Activated T-cell treated with anti-CD3 and anti-CD28 coated beads, Interleukin-2, amount 50 U/mL, for 24 hours (primary cell): ENCODE measurements at regions not wholly inside any gene's neighbourhood (a gene's known extent, or its start where the extent isn't known, plus 50 kb on each side); places are given as distances from the start of the nearest gene placed in this dataset.
"Not testable (repeated sequence)": the region's sequence is repeated elsewhere in the genome, so short reads cannot be mapped to it uniquely, and the experiment has no call there.

Source experiments
- DNase-seq: peaks from one replicate; pipeline ENCODE4 v3.0.0-alpha.2; 2020
- H3K27ac Mint-ChIP-seq: 2 replicates; pipeline ENCODE4 v1.8.0; 2020; ENCODE audit warnings: mild to moderate bottlenecking, mixed read lengths
- H3K27me3 Mint-ChIP-seq: 2 replicates; pipeline ENCODE4 v1.8.0; 2020; ENCODE audit warnings: mixed read lengths
- H3K36me3 Mint-ChIP-seq: 2 replicates; pipeline ENCODE4 v1.8.0; 2020; ENCODE audit warnings: low read depth, mixed read lengths
- H3K4me1 Mint-ChIP-seq: 2 replicates; pipeline ENCODE4 v1.8.0; 2020; ENCODE audit warnings: low read depth, mixed read lengths
- H3K4me3 Mint-ChIP-seq: 2 replicates; pipeline ENCODE4 v1.8.0; 2020; ENCODE audit warnings: mild to moderate bottlenecking, moderate library complexity, mixed read lengths
- H3K9me3 Mint-ChIP-seq: 2 replicates; pipeline ENCODE4 v1.8.0; 2020; ENCODE audit warnings: mixed read lengths

GRCh38 chr5:67954351-67954750 is 261.2 kb upstream of the PIK3R1 start:
- H3K9me3 Mint-ChIP-seq: no peaks in the 10 kb centered on the region
- no peaks in the 10 kb centered on the region for H3K36me3 Mint-ChIP-seq
- no peak overlapping the region for H3K4me3 Mint-ChIP-seq
- H3K27ac Mint-ChIP-seq: no peak overlapping the region
- DNase-seq: no peak
- H3K27me3 Mint-ChIP-seq: peaks cover 12% of the 10 kb centered on the region
- no peaks in the 10 kb centered on the region for H3K4me1 Mint-ChIP-seq

DNA sequence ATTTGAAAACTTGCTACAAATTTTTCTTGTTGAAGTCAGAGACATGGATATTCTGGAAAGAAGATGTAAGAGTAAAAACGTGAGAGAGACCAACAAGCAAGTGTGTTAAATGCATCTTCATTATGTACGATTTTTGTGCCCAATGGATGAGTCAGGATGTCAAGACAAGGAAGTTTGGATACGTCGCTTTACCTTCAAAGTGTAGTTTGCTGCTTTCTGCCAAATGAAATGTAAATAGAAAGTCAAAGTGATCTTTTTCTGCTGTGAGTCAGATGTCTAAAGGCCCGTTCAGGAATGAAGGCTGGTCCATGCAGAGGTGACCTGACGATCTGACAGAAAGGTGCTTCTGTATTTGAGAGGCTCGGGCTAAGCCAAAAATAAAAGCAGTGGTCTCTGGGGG is 273.1 kb upstream of the PIK3R1 start:
- Mint-ChIP-seq H3K9me3 (no peaks in the 10 kb centered on the region), H3K4me1 (no peaks in the 10 kb centered on the region), H3K36me3 (no peaks in the 10 kb centered on the region), H3K4me3 (no peak overlapping the region), H3K27me3 (no peaks in the 10 kb centered on the region), H3K27ac (no peak overlapping the region)
- DNase-seq: no peak

GRCh38 chr5:67941614-67942401 is 273.7 kb upstream of the PIK3R1 start:
- Mint-ChIP-seq H3K4me1 (no peaks in the 10 kb centered on the region), H3K36me3 (no peaks in the 10 kb centered on the region), H3K9me3 (no peaks in the 10 kb centered on the region), H3K27me3 (no peaks in the 10 kb centered on the region), H3K27ac (no peak overlapping the region), H3K4me3 (no peak overlapping the region)
- DNase-seq: no peak

GRCh38 chr5:67935908-67936566 is 279.5 kb upstream of the PIK3R1 start:
- Mint-ChIP-seq H3K27me3 (no peaks in the 10 kb centered on the region), H3K36me3 (no peaks in the 10 kb centered on the region), H3K27ac (no peak overlapping the region), H3K4me1 (no peaks in the 10 kb centered on the region), H3K4me3 (no peak overlapping the region), H3K9me3 (no peaks in the 10 kb centered on the region)
- no peak for DNase-seq

GRCh38 chr5:67934976-67935375 is 280.6 kb upstream of the PIK3R1 start:
- Mint-ChIP-seq H3K4me1 (no peaks in the 10 kb centered on the region), H3K27me3 (no peaks in the 10 kb centered on the region), H3K36me3 (no peaks in the 10 kb centered on the region), H3K27ac (no peak overlapping the region), H3K9me3 (no peaks in the 10 kb centered on the region), H3K4me3 (no peak overlapping the region)
- DNase-seq: no peak

- H3K9me3 Mint-ChIP-seq: no peaks in the 10 kb centered on the region
- H3K4me3 Mint-ChIP-seq: no peak overlapping the region
- H3K36me3 Mint-ChIP-seq: no peaks in the 10 kb centered on the region
- peaks cover 4% of the 10 kb centered on the region for H3K27me3 Mint-ChIP-seq
- H3K27ac Mint-ChIP-seq: no peak overlapping the region
- H3K4me1 Mint-ChIP-seq: no peaks in the 10 kb centered on the region
- no peak for DNase-seq
Observed at GRCh38 chr5:67925511-67925910, 290.0 kb upstream of the PIK3R1 start.

DNA sequence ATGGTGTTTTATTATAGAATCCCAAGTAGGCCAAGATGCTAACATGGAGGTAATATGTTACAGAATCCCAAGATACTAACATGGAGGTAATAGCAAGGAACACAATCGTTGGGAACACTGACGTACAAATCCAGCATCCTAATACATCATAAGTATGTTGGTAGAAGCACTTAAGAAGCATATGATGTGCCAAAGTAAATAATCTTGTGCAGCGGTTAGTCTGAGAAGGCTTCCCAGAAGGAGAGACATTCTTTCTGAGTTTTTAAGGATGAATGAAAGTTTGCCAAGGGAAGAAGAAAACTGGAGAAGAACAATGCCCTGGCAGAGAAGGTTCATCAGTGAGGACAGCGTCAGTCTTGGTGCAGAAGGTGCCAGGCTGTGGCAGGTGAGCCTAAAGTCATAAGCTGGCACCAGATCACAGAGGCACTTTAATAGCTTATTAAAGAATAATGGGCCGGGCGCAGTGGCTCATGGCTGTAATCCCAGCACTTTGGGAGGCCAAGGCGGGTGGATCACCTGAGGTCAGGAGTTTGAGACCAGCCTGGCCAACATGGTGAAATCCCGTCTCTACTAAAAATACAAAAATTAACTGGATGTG is 294.5 kb upstream of the PIK3R1 start:
- no peaks in the 10 kb centered on the region for H3K4me1 Mint-ChIP-seq
- H3K27me3 Mint-ChIP-seq: peaks cover 4% of the 10 kb centered on the region
- H3K4me3 Mint-ChIP-seq: no peak overlapping the region
- H3K9me3 Mint-ChIP-seq: peaks cover 8% of the 10 kb centered on the region
- no peak overlapping the region for H3K27ac Mint-ChIP-seq
- DNase-seq: no peak
- no peaks in the 10 kb centered on the region for H3K36me3 Mint-ChIP-seq

DNA sequence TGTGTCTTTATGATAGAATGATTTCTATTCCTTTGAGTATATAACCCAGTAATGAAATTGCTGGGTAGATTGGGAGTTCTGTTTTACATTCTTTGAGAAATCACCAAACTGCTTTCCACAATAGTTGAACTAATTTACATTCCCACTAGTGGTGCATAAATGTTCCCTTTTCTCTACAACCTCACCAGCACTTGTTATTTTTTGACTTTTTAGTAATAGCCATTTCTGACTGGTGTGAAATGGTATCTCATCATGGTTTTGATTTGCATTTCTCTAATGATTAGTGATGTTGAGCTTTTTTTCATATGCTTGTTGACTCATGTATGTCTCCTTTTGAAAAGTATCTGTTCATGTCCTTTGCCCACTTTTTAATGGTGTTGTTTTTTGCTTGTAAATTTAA is 296.0 kb upstream of the PIK3R1 start:
- DNase-seq, H3K27me3 Mint-ChIP-seq, H3K36me3 Mint-ChIP-seq, H3K4me3 Mint-ChIP-seq, H3K27ac Mint-ChIP-seq, H3K9me3 Mint-ChIP-seq, H3K4me1 Mint-ChIP-seq: not testable (repeated sequence)

GRCh38 chr5:67917561-67917960 is 298.0 kb upstream of the PIK3R1 start:
- DNase-seq: no peak
- Mint-ChIP-seq H3K4me1 (no peaks in the 10 kb centered on the region), H3K9me3 (peaks cover 8% of the 10 kb centered on the region), H3K27me3 (no peaks in the 10 kb centered on the region), H3K27ac (no peak overlapping the region), H3K36me3 (no peaks in the 10 kb centered on the region), H3K4me3 (no peak overlapping the region)

DNA sequence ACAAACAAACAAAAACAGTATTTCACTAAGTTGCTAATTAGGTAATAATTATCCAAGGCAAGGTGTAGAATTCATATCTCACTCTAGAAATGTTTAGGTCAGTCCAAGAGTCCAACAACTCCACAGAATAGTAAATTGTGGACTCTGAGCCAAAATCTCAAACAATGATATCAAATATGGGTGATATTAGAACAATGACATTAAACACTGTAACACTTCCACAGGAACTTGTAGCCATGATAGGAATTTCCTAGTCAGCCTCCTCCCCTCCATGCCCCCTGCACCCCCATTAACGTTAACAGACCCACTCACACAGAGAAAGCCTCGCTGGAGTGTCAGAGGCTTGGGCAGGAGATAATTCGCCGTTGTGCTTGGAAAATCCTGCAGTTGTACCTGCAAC is 305.0 kb upstream of the PIK3R1 start:
- H3K4me1 Mint-ChIP-seq: no peaks in the 10 kb centered on the region
- H3K36me3 Mint-ChIP-seq: no peaks in the 10 kb centered on the region
- H3K9me3 Mint-ChIP-seq: no peaks in the 10 kb centered on the region
- no peak for DNase-seq
- H3K4me3 Mint-ChIP-seq: no peak overlapping the region
- no peak overlapping the region for H3K27ac Mint-ChIP-seq
- no peaks in the 10 kb centered on the region for H3K27me3 Mint-ChIP-seq

GRCh38 chr5:67908126-67908765 is 307.3 kb upstream of the PIK3R1 start:
- H3K27me3 Mint-ChIP-seq: no peaks in the 10 kb centered on the region
- no peaks in the 10 kb centered on the region for H3K4me1 Mint-ChIP-seq
- H3K27ac Mint-ChIP-seq: no peak overlapping the region
- H3K9me3 Mint-ChIP-seq: no peaks in the 10 kb centered on the region
- H3K36me3 Mint-ChIP-seq: no peaks in the 10 kb centered on the region
- DNase-seq: no peak
- no peak overlapping the region for H3K4me3 Mint-ChIP-seq

DNA sequence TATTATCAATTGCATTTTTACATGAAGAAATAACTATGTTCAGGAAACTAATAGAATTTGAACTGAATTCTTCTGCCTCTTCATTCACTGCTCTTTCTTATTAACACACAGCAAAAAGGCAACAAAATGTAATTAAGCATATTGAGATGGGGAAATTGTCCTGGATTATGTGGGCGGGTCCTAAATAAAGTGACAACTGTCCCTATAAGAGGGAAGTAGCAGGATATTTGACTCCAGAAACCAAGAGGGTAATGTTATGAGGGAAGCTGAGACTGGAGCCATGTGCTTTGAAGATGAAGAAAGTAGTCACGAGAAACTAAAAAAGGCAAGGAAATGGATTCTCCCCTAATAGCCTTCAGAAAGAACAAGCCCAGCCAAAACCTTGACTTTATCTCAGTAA is 311.2 kb upstream of the PIK3R1 start:
- no peaks in the 10 kb centered on the region for H3K9me3 Mint-ChIP-seq
- no peaks in the 10 kb centered on the region for H3K36me3 Mint-ChIP-seq
- no peak overlapping the region for H3K27ac Mint-ChIP-seq
- no peaks in the 10 kb centered on the region for H3K27me3 Mint-ChIP-seq
- no peaks in the 10 kb centered on the region for H3K4me1 Mint-ChIP-seq
- no peak overlapping the region for H3K4me3 Mint-ChIP-seq
- DNase-seq: no peak

DNA sequence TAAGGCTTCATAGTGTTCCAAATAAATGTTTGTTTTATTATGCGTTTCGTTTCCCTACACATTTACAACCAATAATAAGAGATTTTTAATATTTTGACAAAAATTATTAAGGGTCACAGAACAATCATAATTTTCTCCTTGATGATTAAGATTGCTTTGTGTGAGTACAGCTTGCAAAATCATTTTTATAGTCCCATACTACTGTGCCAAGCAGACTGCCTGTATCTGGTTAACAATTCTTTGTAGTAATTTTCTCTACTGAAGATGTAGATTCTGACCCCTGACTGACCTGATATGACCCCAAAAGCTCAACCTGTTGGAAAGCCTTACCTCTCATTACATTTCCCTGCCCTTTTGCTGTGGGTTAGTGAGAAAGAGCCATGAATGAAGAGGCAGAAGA is 311.9 kb upstream of the PIK3R1 start:
- Mint-ChIP-seq H3K36me3 (no peaks in the 10 kb centered on the region), H3K27me3 (no peaks in the 10 kb centered on the region), H3K27ac (no peak overlapping the region), H3K4me1 (no peaks in the 10 kb centered on the region), H3K9me3 (no peaks in the 10 kb centered on the region), H3K4me3 (no peak overlapping the region)
- DNase-seq: no peak

- Mint-ChIP-seq H3K9me3 (no peaks in the 10 kb centered on the region), H3K4me3 (no peak overlapping the region), H3K36me3 (no peaks in the 10 kb centered on the region), H3K4me1 (no peaks in the 10 kb centered on the region), H3K27ac (no peak overlapping the region), H3K27me3 (no peaks in the 10 kb centered on the region)
- DNase-seq: no peak
Observed at GRCh38 chr5:67903121-67903520, 312.4 kb upstream of the PIK3R1 start.

DNA sequence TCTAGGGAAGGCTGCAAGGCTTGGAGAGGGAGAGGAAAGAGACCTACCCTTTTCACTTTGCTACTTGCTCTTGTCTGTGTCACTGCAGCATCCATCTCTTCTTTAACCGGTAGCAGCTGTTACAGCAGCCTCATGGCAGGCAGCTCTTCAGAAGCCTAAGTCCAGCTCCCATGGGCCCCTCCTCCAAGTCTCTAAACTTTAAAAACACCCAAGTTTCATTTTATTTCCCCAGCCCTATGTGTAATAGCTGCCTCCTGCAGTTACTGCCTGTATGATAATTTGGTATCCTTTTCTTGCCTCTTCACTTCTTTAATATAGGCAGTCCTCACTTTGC is 313.1 kb upstream of the PIK3R1 start:
- no peak overlapping the region for H3K4me3 Mint-ChIP-seq
- H3K9me3 Mint-ChIP-seq: no peaks in the 10 kb centered on the region
- no peaks in the 10 kb centered on the region for H3K36me3 Mint-ChIP-seq
- no peak overlapping the region for H3K27ac Mint-ChIP-seq
- no peaks in the 10 kb centered on the region for H3K4me1 Mint-ChIP-seq
- no peak for DNase-seq
- no peaks in the 10 kb centered on the region for H3K27me3 Mint-ChIP-seq
